GM12878 (cell line): ENCODE measurements at regions not wholly inside any gene's neighbourhood (a gene's known extent, or its start where the extent isn't known, plus 50 kb on each side); places are given as distances from the start of the nearest gene placed in this dataset.

ENCODE experiments used
- ATF7 ChIP-seq: fragments of 450-650 bp; IDR thresholded peaks from 2 replicates; pipeline ENCODE4 v1.6.1; 2016; ENCODE audit warnings: low read depth, mild to moderate bottlenecking
- BHLHE40 ChIP-seq, 2 experiments: fragments of 450-650 bp in 1 of 2; IDR thresholded peaks; 2 replicates each; pipeline ENCODE4 v1.6.1; 2011 to 2017; ENCODE audit warnings: low read depth in 2 of 2, borderline replicate concordance in 1 of 2, improper control_type of control experiment in 1 of 2, low read length in 1 of 2, mild to moderate bottlenecking in 1 of 2
- ETV6 ChIP-seq, 2 experiments: fragments of 450-650 bp in 1 of 2; IDR thresholded peaks in 1 of 2; conservative IDR thresholded peaks in 1 of 2; 2 replicates each; pipeline ENCODE4 v1.6.1; 2014; ENCODE audit warnings: antibody characterized with exemption in 1 of 2, borderline replicate concordance in 1 of 2, low read depth in 1 of 2, mild to moderate bottlenecking in 1 of 2, moderate library complexity in 1 of 2
- IKZF1 ChIP-seq: fragments of 450-650 bp; conservative IDR thresholded peaks from 2 replicates; pipeline ENCODE4 v1.6.1; 2017; ENCODE audit warnings: antibody characterized with exemption, mild to moderate bottlenecking
- JUNB ChIP-seq: IDR thresholded peaks from 2 replicates; pipeline ENCODE4 v1.6.1; 2016; ENCODE audit warnings: antibody characterized with exemption, mild to moderate bottlenecking
- MEF2B ChIP-seq: fragments of 450-650 bp; IDR thresholded peaks from 2 replicates; pipeline ENCODE4 v1.6.1; 2018; ENCODE audit warnings: mild to moderate bottlenecking, moderate library complexity; ENCODE audit not compliant: partially characterized antibody, poor library complexity, severe bottlenecking
- MTA2 ChIP-seq: fragments of 450-650 bp; IDR thresholded peaks from 2 replicates; pipeline ENCODE4 v1.6.1; 2016; ENCODE audit warnings: low read depth, mild to moderate bottlenecking, moderate library complexity
- NR2F1 ChIP-seq: fragments of 450-650 bp; conservative IDR thresholded peaks from 2 replicates; pipeline ENCODE4 v1.6.1; 2017; ENCODE audit warnings: mild to moderate bottlenecking
- PAX5 ChIP-seq: IDR thresholded peaks from 2 replicates; pipeline ENCODE4 v1.6.1; 2011; ENCODE audit warnings: low read depth, low read length, borderline replicate concordance
- PML ChIP-seq: IDR thresholded peaks from 2 replicates; pipeline ENCODE4 v1.6.1; 2012; ENCODE audit warnings: low read length, inconsistent platforms
- RELA ChIP-seq: fragments of 450-650 bp; IDR thresholded peaks from 2 replicates; pipeline ENCODE4 v1.8.0; 2014; ENCODE audit warnings: borderline replicate concordance; ENCODE audit not compliant: partially characterized antibody
- RUNX3 ChIP-seq: IDR thresholded peaks from 2 replicates; pipeline ENCODE4 v1.6.1; 2012; ENCODE audit warnings: low read length, inconsistent platforms
- SKIL ChIP-seq: fragments of 450-650 bp; IDR thresholded peaks from 2 replicates; pipeline ENCODE4 v1.6.1; 2017; ENCODE audit warnings: mild to moderate bottlenecking, low read depth, inconsistent platforms; ENCODE audit not compliant: poor library complexity, severe bottlenecking
- ZBED1 ChIP-seq: IDR thresholded peaks from 2 replicates; pipeline ENCODE4 v1.6.1; 2016; ENCODE audit warnings: borderline replicate concordance
- ZNF207 ChIP-seq: fragments of 450-650 bp; IDR thresholded peaks from 2 replicates; pipeline ENCODE4 v1.6.1; 2014; ENCODE audit warnings: antibody characterized with exemption, mild to moderate bottlenecking, borderline replicate concordance
- ZNF24 ChIP-seq: fragments of 450-650 bp; IDR thresholded peaks from 2 replicates; pipeline ENCODE4 v1.6.1; 2017; ENCODE audit warnings: antibody characterized with exemption, mild to moderate bottlenecking
- ZNF384 ChIP-seq: IDR thresholded peaks from 2 replicates; pipeline ENCODE4 v1.6.1; 2012; ENCODE audit warnings: low read depth, mild to moderate bottlenecking, low read length, improper control_type of control experiment, borderline replicate concordance
- TF ChIP-seq, protein P1 (sequence below): fragments of 450-650 bp; IDR thresholded peaks from 2 replicates; pipeline ENCODE4 v1.6.1; 2014; ENCODE audit warnings: mild to moderate bottlenecking
- TF ChIP-seq, protein P2 (sequence below): IDR thresholded peaks from 2 replicates; pipeline ENCODE4 v1.6.1; 2011; ENCODE audit warnings: borderline replicate concordance, low read depth, mild to moderate bottlenecking, moderate library complexity, low read length; ENCODE audit not compliant: insufficient read depth, poor library complexity, severe bottlenecking
- TF ChIP-seq, protein P3 (sequence below): IDR thresholded peaks from 2 replicates; pipeline ENCODE4 v1.6.1; 2012; ENCODE audit warnings: low read length, inconsistent platforms
- TF ChIP-seq, protein P4 (sequence below): fragments of 450-650 bp; IDR thresholded peaks from 2 replicates; pipeline ENCODE4 v1.6.1; 2017; ENCODE audit warnings: mild to moderate bottlenecking, moderate library complexity

DNA sequence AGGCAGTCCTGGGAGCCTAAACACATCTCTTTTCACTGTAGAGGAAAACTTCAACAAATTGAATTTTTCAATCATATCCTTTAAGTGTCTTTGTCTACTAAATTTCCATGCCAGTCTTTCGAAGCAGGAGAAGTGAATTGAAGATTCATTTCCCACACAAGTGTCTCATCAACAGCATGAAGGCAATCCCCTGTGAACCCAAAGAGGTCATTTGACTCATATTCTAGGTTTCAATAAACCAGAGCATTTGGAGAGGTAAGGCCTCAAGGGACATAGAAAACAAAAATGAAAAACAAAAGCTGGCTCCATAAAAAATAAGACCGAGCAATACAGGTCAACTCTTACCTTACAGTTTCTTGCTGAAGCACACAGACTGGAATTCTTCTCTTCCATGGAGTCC lies 94.1 kb upstream of the ATP1B1 start (continued):
- TF ChIP-seq SKIL: peak; percentile 73
- peak; percentile 51; the same call in 1 of the 2 replicates for TF ChIP-seq PAX5
- TF ChIP-seq BHLHE40 (IDR thresholded peaks at IDR 0.05; ENCODE audit: borderline replicate concordance in 1 of 2, low read depth in 2 of 2, low read length in 1 of 2): peak in 1 of 2 experiments; percentile 41; a peak in 1 of 4 replicates
- peak; percentile 73; the same call in 1 of the 2 replicates for TF ChIP-seq ATF7
- TF ChIP-seq, protein P1, sequence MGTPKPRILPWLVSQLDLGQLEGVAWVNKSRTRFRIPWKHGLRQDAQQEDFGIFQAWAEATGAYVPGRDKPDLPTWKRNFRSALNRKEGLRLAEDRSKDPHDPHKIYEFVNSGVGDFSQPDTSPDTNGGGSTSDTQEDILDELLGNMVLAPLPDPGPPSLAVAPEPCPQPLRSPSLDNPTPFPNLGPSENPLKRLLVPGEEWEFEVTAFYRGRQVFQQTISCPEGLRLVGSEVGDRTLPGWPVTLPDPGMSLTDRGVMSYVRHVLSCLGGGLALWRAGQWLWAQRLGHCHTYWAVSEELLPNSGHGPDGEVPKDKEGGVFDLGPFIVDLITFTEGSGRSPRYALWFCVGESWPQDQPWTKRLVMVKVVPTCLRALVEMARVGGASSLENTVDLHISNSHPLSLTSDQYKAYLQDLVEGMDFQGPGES: no peak
- peak in 1 of 2 experiments; percentile 53; a peak in 1 of 4 replicates for TF ChIP-seq ETV6 (conservative IDR thresholded peaks at IDR 0.05 in 1 of 2, IDR thresholded peaks at IDR 0.05 in 1 of 2; ENCODE audit: borderline replicate concordance in 1 of 2, low read depth in 1 of 2)
- TF ChIP-seq, protein P2, sequence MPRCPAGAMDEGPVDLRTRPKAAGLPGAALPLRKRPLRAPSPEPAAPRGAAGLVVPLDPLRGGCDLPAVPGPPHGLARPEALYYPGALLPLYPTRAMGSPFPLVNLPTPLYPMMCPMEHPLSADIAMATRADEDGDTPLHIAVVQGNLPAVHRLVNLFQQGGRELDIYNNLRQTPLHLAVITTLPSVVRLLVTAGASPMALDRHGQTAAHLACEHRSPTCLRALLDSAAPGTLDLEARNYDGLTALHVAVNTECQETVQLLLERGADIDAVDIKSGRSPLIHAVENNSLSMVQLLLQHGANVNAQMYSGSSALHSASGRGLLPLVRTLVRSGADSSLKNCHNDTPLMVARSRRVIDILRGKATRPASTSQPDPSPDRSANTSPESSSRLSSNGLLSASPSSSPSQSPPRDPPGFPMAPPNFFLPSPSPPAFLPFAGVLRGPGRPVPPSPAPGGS: peak; percentile 76
- TF ChIP-seq ZNF384: peak; percentile 34; the same call in 1 of the 2 replicates
- peak; percentile 78 for TF ChIP-seq IKZF1
- peak; percentile 96 for TF ChIP-seq JUNB
- peak; percentile 71; the same call in 1 of the 2 replicates for TF ChIP-seq PML
- TF ChIP-seq, protein P3, sequence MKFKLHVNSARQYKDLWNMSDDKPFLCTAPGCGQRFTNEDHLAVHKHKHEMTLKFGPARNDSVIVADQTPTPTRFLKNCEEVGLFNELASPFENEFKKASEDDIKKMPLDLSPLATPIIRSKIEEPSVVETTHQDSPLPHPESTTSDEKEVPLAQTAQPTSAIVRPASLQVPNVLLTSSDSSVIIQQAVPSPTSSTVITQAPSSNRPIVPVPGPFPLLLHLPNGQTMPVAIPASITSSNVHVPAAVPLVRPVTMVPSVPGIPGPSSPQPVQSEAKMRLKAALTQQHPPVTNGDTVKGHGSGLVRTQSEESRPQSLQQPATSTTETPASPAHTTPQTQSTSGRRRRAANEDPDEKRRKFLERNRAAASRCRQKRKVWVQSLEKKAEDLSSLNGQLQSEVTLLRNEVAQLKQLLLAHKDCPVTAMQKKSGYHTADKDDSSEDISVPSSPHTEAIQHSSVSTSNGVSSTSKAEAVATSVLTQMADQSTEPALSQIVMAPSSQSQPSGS: peak; percentile 87
- no peak for TF ChIP-seq ZNF207
- TF ChIP-seq ZNF24: peak; percentile 51; the same call in 1 of the 2 replicates
- TF ChIP-seq ZBED1: peak; percentile 50; the same call in 1 of the 2 replicates
- TF ChIP-seq NR2F1: peak; percentile 92
- peak; percentile 88 for TF ChIP-seq RUNX3
- TF ChIP-seq, protein P4, sequence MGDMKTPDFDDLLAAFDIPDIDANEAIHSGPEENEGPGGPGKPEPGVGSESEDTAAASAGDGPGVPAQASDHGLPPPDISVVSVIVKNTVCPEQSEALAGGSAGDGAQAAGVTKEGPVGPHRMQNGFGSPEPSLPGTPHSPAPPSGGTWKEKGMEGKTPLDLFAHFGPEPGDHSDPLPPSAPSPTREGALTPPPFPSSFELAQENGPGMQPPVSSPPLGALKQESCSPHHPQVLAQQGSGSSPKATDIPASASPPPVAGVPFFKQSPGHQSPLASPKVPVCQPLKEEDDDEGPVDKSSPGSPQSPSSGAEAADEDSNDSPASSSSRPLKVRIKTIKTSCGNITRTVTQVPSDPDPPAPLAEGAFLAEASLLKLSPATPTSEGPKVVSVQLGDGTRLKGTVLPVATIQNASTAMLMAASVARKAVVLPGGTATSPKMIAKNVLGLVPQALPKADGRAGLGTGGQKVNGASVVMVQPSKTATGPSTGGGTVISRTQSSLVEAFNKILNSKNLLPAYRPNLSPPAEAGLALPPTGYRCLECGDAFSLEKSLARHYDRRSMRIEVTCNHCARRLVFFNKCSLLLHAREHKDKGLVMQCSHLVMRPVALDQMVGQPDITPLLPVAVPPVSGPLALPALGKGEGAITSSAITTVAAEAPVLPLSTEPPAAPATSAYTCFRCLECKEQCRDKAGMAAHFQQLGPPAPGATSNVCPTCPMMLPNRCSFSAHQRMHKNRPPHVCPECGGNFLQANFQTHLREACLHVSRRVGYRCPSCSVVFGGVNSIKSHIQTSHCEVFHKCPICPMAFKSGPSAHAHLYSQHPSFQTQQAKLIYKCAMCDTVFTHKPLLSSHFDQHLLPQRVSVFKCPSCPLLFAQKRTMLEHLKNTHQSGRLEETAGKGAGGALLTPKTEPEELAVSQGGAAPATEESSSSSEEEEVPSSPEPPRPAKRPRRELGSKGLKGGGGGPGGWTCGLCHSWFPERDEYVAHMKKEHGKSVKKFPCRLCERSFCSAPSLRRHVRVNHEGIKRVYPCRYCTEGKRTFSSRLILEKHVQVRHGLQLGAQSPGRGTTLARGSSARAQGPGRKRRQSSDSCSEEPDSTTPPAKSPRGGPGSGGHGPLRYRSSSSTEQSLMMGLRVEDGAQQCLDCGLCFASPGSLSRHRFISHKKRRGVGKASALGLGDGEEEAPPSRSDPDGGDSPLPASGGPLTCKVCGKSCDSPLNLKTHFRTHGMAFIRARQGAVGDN: peak; percentile 89
- peak; percentile 97 for TF ChIP-seq MEF2B
- TF ChIP-seq MTA2: peak; percentile 83
- TF ChIP-seq RELA: peak; percentile 70
